IMR-90 (cell line): ENCODE measurements at regions not wholly inside any gene's neighbourhood (a gene's known extent, or its start where the extent isn't known, plus 50 kb on each side); places are given as distances from the start of the nearest gene placed in this dataset.

ENCODE experiments used
- ATAC-seq: fragments of 200-7000 bp; cut with Tn5 transposase; 2 replicates; pipeline ENCODE4 v1.9.1; 2020; ENCODE audit warnings: low read depth, mild to moderate bottlenecking, moderate library complexity
- BruUV-seq: library from RNA; stranded (reverse); fragments of 400-500 nt; replicated peaks from 2 replicates; lab custom pipeline; 2021; lab: Mats Ljungman, UMichigan
- CTCF ChIA-PET: fragments of 300-600 bp; formaldehyde crosslinking; extraction: SDS; loops from one replicate; lab custom pipeline; 2021; ENCODE audit warnings: antibody characterized with exemption; lab: Yijun Ruan, JAX
- POLR2A ChIA-PET: fragments of 300-600 bp; sonication (Branson Sonifier 250); formaldehyde crosslinking; loops from one replicate; lab custom pipeline; 2022; ENCODE audit warnings: antibody characterized with exemption; ENCODE audit not compliant: unreplicated experiment; lab: Charles Lee
- DNase-seq: peaks from one replicate; pipeline ENCODE4 v3.0.0; 2013
- H2AFZ ChIP-seq: replicated peaks from 2 replicates; pipeline ENCODE3; 2013; ENCODE audit warnings: low read length, mild to moderate bottlenecking; ENCODE audit not compliant: poor library complexity
- H2AK5ac ChIP-seq: 2 replicates; pipeline ENCODE4 v1.6.1; 2013; ENCODE audit warnings: low read depth, low read length, inconsistent platforms
- H2AK9ac ChIP-seq: replicated peaks from 2 replicates; pipeline ENCODE3; 2013; ENCODE audit warnings: mild to moderate bottlenecking, low read depth, low read length, moderate library complexity; ENCODE audit not compliant: poor library complexity
- H2BK120ac ChIP-seq: 2 replicates; pipeline ENCODE4 v1.6.1; 2013; ENCODE audit warnings: low read depth, low read length, inconsistent platforms
- H2BK15ac ChIP-seq: 3 replicates; pipeline ENCODE4 v1.6.1; 2013; ENCODE audit warnings: low read depth, low read length, inconsistent platforms
- H2BK20ac ChIP-seq: 2 replicates; pipeline ENCODE4 v1.6.1; 2013; ENCODE audit warnings: low read depth, mild to moderate bottlenecking, inconsistent platforms, low read length, moderate library complexity
- H2BK5ac ChIP-seq: 2 replicates; pipeline ENCODE4 v1.6.1; 2013; ENCODE audit warnings: mild to moderate bottlenecking, low read depth, low read length, inconsistent platforms; ENCODE audit not compliant: poor library complexity, severe bottlenecking
- H3K14ac ChIP-seq: replicated peaks from 2 replicates; pipeline ENCODE4 v1.6.1; 2013; ENCODE audit warnings: low read depth, low read length, inconsistent platforms
- H3K18ac ChIP-seq: 2 replicates; pipeline ENCODE4 v1.6.1; 2013; ENCODE audit warnings: low read depth, low read length, control low read depth
- H3K23ac ChIP-seq: 2 replicates; pipeline ENCODE4 v1.6.1; 2013; ENCODE audit warnings: low read depth, low read length, inconsistent platforms
- H3K27ac ChIP-seq: 2 replicates; pipeline ENCODE4 v1.5.1; 2013; ENCODE audit warnings: mild to moderate bottlenecking, control low read depth, low read length; ENCODE audit not compliant: insufficient read depth
- H3K27me3 ChIP-seq: 2 replicates; pipeline ENCODE4 v1.6.1; 2013; ENCODE audit warnings: low read length; ENCODE audit not compliant: control insufficient read depth, insufficient read depth
- H3K36me3 ChIP-seq: 2 replicates; pipeline ENCODE4 v1.6.1; 2013; ENCODE audit warnings: low read length, mixed read lengths; ENCODE audit not compliant: control insufficient read depth, insufficient read depth
- H3K4ac ChIP-seq: 2 replicates; pipeline ENCODE4 v1.6.1; 2013; ENCODE audit warnings: low read depth, low read length, inconsistent platforms
- H3K4me1 ChIP-seq: 2 replicates; pipeline ENCODE4 v1.6.1; 2013; ENCODE audit warnings: low read length, mixed read lengths; ENCODE audit not compliant: control insufficient read depth, insufficient read depth
- H3K4me2 ChIP-seq: 2 replicates; pipeline ENCODE4 v1.6.1; 2013; ENCODE audit warnings: low read depth, mild to moderate bottlenecking, control low read depth, low read length, moderate library complexity
- H3K4me3 ChIP-seq: 2 replicates; pipeline ENCODE4 v1.5.1; 2013; ENCODE audit warnings: low read depth, mild to moderate bottlenecking, control low read depth, low read length, moderate library complexity; ENCODE audit not compliant: insufficient read depth
- H3K56ac ChIP-seq: 2 replicates; pipeline ENCODE4 v1.6.1; 2013; ENCODE audit warnings: low read length, inconsistent platforms; ENCODE audit not compliant: insufficient read depth; ENCODE audit errors: extremely low read depth
- H3K79me1 ChIP-seq, 2 experiments: 2 replicates each; pipeline ENCODE4 v1.6.1; 2013; ENCODE audit warnings: low read length in 2 of 2, inconsistent platforms in 1 of 2, low read depth in 1 of 2
- H3K9ac ChIP-seq: 2 replicates; pipeline ENCODE4 v1.6.1; 2013; ENCODE audit warnings: low read depth, low read length, control low read depth
- H3K9me1 ChIP-seq: 2 replicates; pipeline ENCODE4 v1.6.1; 2013; ENCODE audit warnings: low read length, inconsistent platforms; ENCODE audit not compliant: insufficient read depth
- H3K9me3 ChIP-seq: 2 replicates; pipeline ENCODE4 v1.6.1; 2013; ENCODE audit warnings: low read length; ENCODE audit not compliant: control insufficient read depth, insufficient read depth
- H4K20me1 ChIP-seq: 2 replicates; pipeline ENCODE4 v1.6.1; 2013; ENCODE audit warnings: low read length, inconsistent platforms; ENCODE audit not compliant: insufficient read depth
- H4K5ac ChIP-seq: 2 replicates; pipeline ENCODE4 v1.6.1; 2013; ENCODE audit warnings: mild to moderate bottlenecking, low read depth, low read length, control low read depth
- H4K8ac ChIP-seq, 2 experiments: 2 replicates each; pipeline ENCODE4 v1.6.1; 2013; ENCODE audit warnings: low read depth in 2 of 2, low read length in 2 of 2, control low read depth in 1 of 2, inconsistent platforms in 1 of 2
- H4K91ac ChIP-seq: 2 replicates; pipeline ENCODE4 v1.6.1; 2013; ENCODE audit warnings: low read depth, low read length, inconsistent platforms; ENCODE audit not compliant: insufficient read depth
- BHLHE40 ChIP-seq: fragments of 150-350 bp; IDR thresholded peaks from 2 replicates; pipeline ENCODE4 v1.6.1; 2016; ENCODE audit warnings: mild to moderate bottlenecking, low read depth, low read length
- CEBPB ChIP-seq: IDR thresholded peaks from 2 replicates; pipeline ENCODE4 v1.6.1; 2012; ENCODE audit warnings: low read depth, low read length, improper control_type of control experiment
- CHD1 ChIP-seq: IDR thresholded peaks from 2 replicates; pipeline ENCODE4 v1.6.1; 2012; ENCODE audit warnings: low read depth, low read length, improper control_type of control experiment
- CTCF ChIP-seq: conservative IDR thresholded peaks from 2 replicates; pipeline ENCODE4 v1.5.1; 2012; ENCODE audit warnings: mild to moderate bottlenecking, low read depth, low read length, improper control_type of control experiment
- ELK1 ChIP-seq: fragments of 150-350 bp; IDR thresholded peaks from 2 replicates; pipeline ENCODE4 v1.6.1; 2016; ENCODE audit warnings: low read depth, mild to moderate bottlenecking, low read length, moderate library complexity, borderline replicate concordance
- FOS ChIP-seq: fragments of 150-350 bp; IDR thresholded peaks from 2 replicates; pipeline ENCODE4 v1.6.1; 2016; ENCODE audit warnings: low read depth, low read length
- MAFK ChIP-seq: IDR thresholded peaks from 2 replicates; pipeline ENCODE4 v1.6.1; 2012; ENCODE audit warnings: low read depth, low read length, improper control_type of control experiment
- MAZ ChIP-seq: IDR thresholded peaks from 2 replicates; pipeline ENCODE4 v1.6.1; 2012; ENCODE audit warnings: low read depth, mild to moderate bottlenecking, low read length, improper control_type of control experiment, moderate library complexity, borderline replicate concordance
- MXI1 ChIP-seq: IDR thresholded peaks from 2 replicates; pipeline ENCODE4 v1.6.1; 2012; ENCODE audit warnings: low read depth, mild to moderate bottlenecking, low read length, moderate library complexity, borderline replicate concordance
- NFE2L2 ChIP-seq: fragments of 150-350 bp; IDR thresholded peaks from 2 replicates; pipeline ENCODE4 v1.6.1; 2016; ENCODE audit warnings: low read depth, mild to moderate bottlenecking, low read length
- POLR2A ChIP-seq: IDR thresholded peaks from 2 replicates; pipeline ENCODE4 v1.6.1; 2012; ENCODE audit warnings: mild to moderate bottlenecking, low read depth, low read length
- RAD21 ChIP-seq: IDR thresholded peaks from 2 replicates; pipeline ENCODE4 v1.6.1; 2012; ENCODE audit warnings: low read length, improper control_type of control experiment
- RCOR1 ChIP-seq: IDR thresholded peaks from 2 replicates; pipeline ENCODE4 v1.6.1; 2012; ENCODE audit warnings: mild to moderate bottlenecking, low read length, improper control_type of control experiment; ENCODE audit not compliant: insufficient replicate concordance
- RFX5 ChIP-seq: IDR thresholded peaks from 2 replicates; pipeline ENCODE4 v1.8.0; 2012; ENCODE audit warnings: low read depth, mild to moderate bottlenecking, low read length, moderate library complexity
- SMC3 ChIP-seq: fragments of 150-350 bp; IDR thresholded peaks from 2 replicates; pipeline ENCODE4 v1.6.1; 2016; ENCODE audit warnings: low read depth, mild to moderate bottlenecking, antibody characterized with exemption, low read length, moderate library complexity
- WGBS, 2 experiments: methylation state at CpG; one replicate each; pipeline versions ENCODE4 v1.1.5 to v1.1.7; 2013; ENCODE audit warnings: missing lambda C conversion rate in 2 of 2; ENCODE audit not compliant: insufficient read length in 1 of 2; ENCODE audit errors: extremely low coverage in 2 of 2; 5-methylcytosine and 5-hydroxymethylcytosine counted together
- dilution Hi-C: fragments of 300-500 bp; cut with HindIII; formaldehyde crosslinking; loops from one replicate; pipeline ENCODE4 v1.14.3; 2018; ENCODE audit warnings: low sequenced_read_pairs; ENCODE audit not compliant: unreplicated experiment
- in situ Hi-C: fragments of 300-500 bp; cut with MboI; formaldehyde crosslinking; loops from 3 replicates; pipeline ENCODE4 v1.14.3; 2019; ENCODE audit warnings: low sequenced_read_pairs, inconsistent platforms, mixed read lengths
- intact Hi-C: fragments of 100-400 bp; cut with micrococcal nuclease; formaldehyde crosslinking; loops from 2 replicates; pipeline ENCODE4 v1.10.0; 2022
- TF ChIP-seq, protein P1 (sequence below): fragments of 150-350 bp; IDR thresholded peaks from 2 replicates; pipeline ENCODE4 v1.6.1; 2017; ENCODE audit warnings: mild to moderate bottlenecking, antibody characterized with exemption, low read length, low read depth

- in situ Hi-C loops: no loop called here
These were observed 102.6 kb upstream of the RRP15 start for GRCh38 chr1:218182455-218182854.

More at GRCh38 chr1:218182455-218182854, 102.6 kb upstream of the RRP15 start:
- no peaks in the 10 kb centered on the region for H3K9me3 ChIP-seq
- no peak overlapping the region for H2AFZ ChIP-seq
- no peak overlapping the region for H4K8ac ChIP-seq
- H3K9me1 ChIP-seq: no peaks in the 10 kb centered on the region
- no peak overlapping the region for H3K4me3 ChIP-seq
- H3K4me2 ChIP-seq: no peak overlapping the region
- H2AK9ac ChIP-seq: no peak overlapping the region
- no peak overlapping the region for H3K14ac ChIP-seq
- no peak for ATAC-seq
- H3K4me1 ChIP-seq: no peaks in the 10 kb centered on the region
- no peak for TF ChIP-seq MAFK
- TF ChIP-seq RCOR1: no peak
- no peak for TF ChIP-seq SMC3
- no peak for TF ChIP-seq RAD21
- no peak for TF ChIP-seq CHD1
- TF ChIP-seq MXI1: no peak
- TF ChIP-seq FOS: no peak
- no peak for TF ChIP-seq CTCF
- TF ChIP-seq RFX5: no peak
- TF ChIP-seq ELK1: no peak
- no peak for TF ChIP-seq POLR2A
- TF ChIP-seq BHLHE40: no peak
- TF ChIP-seq CEBPB: no peak
- TF ChIP-seq, protein P1, sequence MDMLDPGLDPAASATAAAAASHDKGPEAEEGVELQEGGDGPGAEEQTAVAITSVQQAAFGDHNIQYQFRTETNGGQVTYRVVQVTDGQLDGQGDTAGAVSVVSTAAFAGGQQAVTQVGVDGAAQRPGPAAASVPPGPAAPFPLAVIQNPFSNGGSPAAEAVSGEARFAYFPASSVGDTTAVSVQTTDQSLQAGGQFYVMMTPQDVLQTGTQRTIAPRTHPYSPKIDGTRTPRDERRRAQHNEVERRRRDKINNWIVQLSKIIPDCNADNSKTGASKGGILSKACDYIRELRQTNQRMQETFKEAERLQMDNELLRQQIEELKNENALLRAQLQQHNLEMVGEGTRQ: no peak
- no peak for TF ChIP-seq NFE2L2
- no peak for TF ChIP-seq MAZ
- ChIA-PET CTCF (interaction anchor here (0.6 kb wide), 1 partner anchor 997 kb away, joined by 3 read pairs; no protein-coding TSS in a partner anchor), POLR2A (no interaction called here)
- no peaks in the 10 kb centered on the region for H4K20me1 ChIP-seq
- BruUV-seq: no TSS peak
- H3K36me3 ChIP-seq: no peaks in the 10 kb centered on the region
- no peak overlapping the region for H2BK120ac ChIP-seq
- H3K23ac ChIP-seq: no peak overlapping the region
- H3K56ac ChIP-seq: no peak overlapping the region
- no peak overlapping the region for H3K9ac ChIP-seq
- no peak overlapping the region for H2BK5ac ChIP-seq
- no peak overlapping the region for H3K4ac ChIP-seq
- intact Hi-C loops (no loop called here), dilution Hi-C loops (no loop called here)
- DNase-seq: no peak
- H3K27me3 ChIP-seq: peaks cover 1% of the 10 kb centered on the region; the same call in 1 of the 2 replicates
- H4K91ac ChIP-seq: no peak overlapping the region
- no peak overlapping the region for H2BK15ac ChIP-seq
- no peak overlapping the region for H2BK20ac ChIP-seq
- H3K79me1 ChIP-seq: no peaks in the 10 kb centered on the region
- no peak overlapping the region for H3K27ac ChIP-seq
- no peak overlapping the region for H3K18ac ChIP-seq
- H4K5ac ChIP-seq: no peak overlapping the region
- no peak overlapping the region for H2AK5ac ChIP-seq
- WGBS, 2 experiments: no CpG with 5 or more reads among the region's 2 CpGs
